HCT116 (cell line): ENCODE measurements at regions not wholly inside any gene's neighbourhood (a gene's known extent, or its start where the extent isn't known, plus 50 kb on each side); places are given as distances from the start of the nearest gene placed in this dataset.

Experiments used
- CBX3 ChIP-seq: IDR thresholded peaks from 2 replicates; pipeline ENCODE4 v1.6.1; 2012; ENCODE audit warnings: low read depth
- CEBPB ChIP-seq: IDR thresholded peaks from 2 replicates; pipeline ENCODE4 v1.6.1; 2012; ENCODE audit warnings: low read depth
- CTCF ChIP-seq, 3 experiments: fragments of 200-600 bp in 1 of 3; sonication (generic) in 1 of 3; IDR thresholded peaks in 2 of 3; conservative IDR thresholded peaks in 1 of 3; 2 replicates each; pipeline ENCODE4 v1.5.1; 2012 to 2017; ENCODE audit warnings: low read depth in 2 of 3, low read length in 2 of 3, antibody characterized with exemption in 1 of 3, borderline replicate concordance in 1 of 3, control low read depth in 1 of 3, mild to moderate bottlenecking in 1 of 3, mixed read lengths in 1 of 3, mixed run types in 1 of 3, moderate library complexity in 1 of 3; ENCODE audit not compliant: insufficient read depth in 1 of 3
- SIN3A ChIP-seq: IDR thresholded peaks from 2 replicates; pipeline ENCODE4 v1.6.1; 2012; ENCODE audit warnings: low read depth
- YY1 ChIP-seq: IDR thresholded peaks from 2 replicates; pipeline ENCODE4 v1.6.1; 2011; ENCODE audit warnings: low read length, low read depth, moderate library complexity, mild to moderate bottlenecking; ENCODE audit not compliant: insufficient replicate concordance; ENCODE audit errors: extremely low read depth
- ZFX ChIP-seq: fragments of 450-650 bp; IDR thresholded peaks from 2 replicates; pipeline ENCODE4 v1.6.1; 2017

- no peak for TF ChIP-seq CTCF (IDR thresholded peaks at IDR 0.05 in 2 of 3, conservative IDR thresholded peaks at IDR 0.05 in 1 of 3; ENCODE audit: borderline replicate concordance in 1 of 3, insufficient read depth in 1 of 3, low read depth in 2 of 3, low read length in 2 of 3)
- TF ChIP-seq ZFX, result no peak
- no peak for TF ChIP-seq CBX3
- no peak for TF ChIP-seq YY1
- TF ChIP-seq CEBPB, result no peak
- TF ChIP-seq SIN3A, result no peak
These were observed 149.0 kb upstream of the ZNF217 start for GRCh38 chr20:53742685-53743081.
